GM18507 (cell line): ENCODE measurements at regions not wholly inside any gene's neighbourhood (a gene's known extent, or its start where the extent isn't known, plus 50 kb on each side); places are given as distances from the start of the nearest gene placed in this dataset.
"Not testable (repeated sequence)": the region's sequence is repeated elsewhere in the genome, so short reads cannot be mapped to it uniquely, and the experiment has no call there.

ENCODE experiments used
- DNase-seq: peaks from one replicate; pipeline ENCODE4 v3.0.0; 2011; ENCODE audit warnings: low read depth; ENCODE audit not compliant: insufficient read length; ENCODE audit errors: extremely low spot score
- FAIRE-seq: peaks from 2 replicates; lab custom pipeline; 2011; peaks lifted over from hg19 to GRCh38; lab: Jason Lieb, UNC

GRCh38 chr4:114034189-114034588 is 54.7 kb upstream of the ARSJ start:
- FAIRE-seq (no peak), DNase-seq (no peak)

GRCh38 chr4:114036426-114036825 is 57.0 kb upstream of the ARSJ start:
- FAIRE-seq (no peak), DNase-seq (no peak)

GRCh38 chr4:114036864-114037263 is 57.4 kb upstream of the ARSJ start:
- DNase-seq (no peak), FAIRE-seq (no peak)

- no peak for FAIRE-seq
These were observed 58.5 kb upstream of the ARSJ start for GRCh38 chr4:114037988-114038387.

GRCh38 chr4:114038762-114039387 is 59.4 kb upstream of the ARSJ start:
- FAIRE-seq (no peak), DNase-seq (no peak)

More at GRCh38 chr4:114037988-114038387, 58.5 kb upstream of the ARSJ start:
- no peak for DNase-seq

- peak; percentile 84 for FAIRE-seq
- no peak for DNase-seq
These were observed 61.1 kb upstream of the ARSJ start for GRCh38 chr4:114040319-114041116.

GRCh38 chr4:114041117-114041475 is 61.6 kb upstream of the ARSJ start:
- FAIRE-seq (no peak), DNase-seq (no peak)

GRCh38 chr4:114043116-114043515 is 63.7 kb upstream of the ARSJ start:
- FAIRE-seq (no peak), DNase-seq (no peak)

GRCh38 chr4:114044351-114044750 is 64.9 kb upstream of the ARSJ start:
- not testable (repeated sequence) for FAIRE-seq, DNase-seq

- FAIRE-seq (no peak), DNase-seq (no peak)
These were observed 66.9 kb upstream of the ARSJ start for GRCh38 chr4:114046331-114046730.

- DNase-seq, FAIRE-seq: not testable (repeated sequence)
These were observed 68.7 kb upstream of the ARSJ start for GRCh38 chr4:114048154-114048553.

- DNase-seq (no peak), FAIRE-seq (no peak)
These were observed 72.8 kb upstream of the ARSJ start for GRCh38 chr4:114052227-114052626.

GRCh38 chr4:114056599-114056998 is 77.2 kb upstream of the ARSJ start:
- FAIRE-seq (no peak), DNase-seq (no peak)

GRCh38 chr4:114057746-114058145 is 78.3 kb upstream of the ARSJ start:
- no peak for FAIRE-seq

GRCh38 chr4:114062499-114062898 is 83.1 kb upstream of the ARSJ start:
- FAIRE-seq (no peak), DNase-seq (no peak)

More at GRCh38 chr4:114057746-114058145, 78.3 kb upstream of the ARSJ start:
- DNase-seq, result no peak

- DNase-seq (no peak), FAIRE-seq (no peak)
These were observed 93.3 kb upstream of the ARSJ start for GRCh38 chr4:114072781-114073180.

- FAIRE-seq, result no peak
- no peak for DNase-seq
These were observed 97.6 kb upstream of the ARSJ start for GRCh38 chr4:114076899-114077570.

- no peak for DNase-seq
- no peak for FAIRE-seq
These were observed 98.2 kb upstream of the ARSJ start for GRCh38 chr4:114077610-114078009.

GRCh38 chr4:114078636-114079035 is 99.2 kb upstream of the ARSJ start:
- DNase-seq (no peak), FAIRE-seq (no peak)

GRCh38 chr4:114081783-114082182 is 102.3 kb upstream of the ARSJ start:
- no peak for FAIRE-seq
- DNase-seq, result no peak

GRCh38 chr4:114082348-114082747 is 102.9 kb upstream of the ARSJ start:
- no peak for FAIRE-seq

More at GRCh38 chr4:114082348-114082747, 102.9 kb upstream of the ARSJ start:
- DNase-seq, result no peak
